H9 (cell line): ENCODE measurements at regions not wholly inside any gene's neighbourhood (a gene's known extent, or its start where the extent isn't known, plus 50 kb on each side); places are given as distances from the start of the nearest gene placed in this dataset.

ENCODE experiments used
- DNase-seq: peaks from one replicate; pipeline ENCODE4 v3.0.0-alpha.2; 2017
- H2AFZ ChIP-seq: one replicate; pipeline ENCODE4 v1.6.1; 2013; ENCODE audit warnings: mild to moderate bottlenecking, low read length, control low read depth, moderate library complexity
- H2AK5ac ChIP-seq: 2 replicates; pipeline ENCODE4 v1.6.1; 2013; ENCODE audit warnings: low read length, control low read depth, mixed read lengths; ENCODE audit not compliant: insufficient read length
- H2BK120ac ChIP-seq: one replicate; pipeline ENCODE4 v1.6.1; 2013; ENCODE audit warnings: low read depth, mild to moderate bottlenecking, low read length, control low read depth, inconsistent platforms; ENCODE audit not compliant: poor library complexity, severe bottlenecking
- H2BK12ac ChIP-seq: 2 replicates; pipeline ENCODE4 v1.6.1; 2013; ENCODE audit warnings: low read length, control low read depth, mixed read lengths, low read depth; ENCODE audit not compliant: insufficient read length
- H2BK15ac ChIP-seq: 2 replicates; pipeline ENCODE4 v1.6.1; 2013; ENCODE audit warnings: low read depth, low read length, control low read depth
- H2BK20ac ChIP-seq: one replicate; pipeline ENCODE4 v1.6.1; 2013; ENCODE audit warnings: low read depth, mild to moderate bottlenecking, low read length, control low read depth, inconsistent platforms; ENCODE audit not compliant: poor library complexity, severe bottlenecking
- H2BK5ac ChIP-seq: 2 replicates; pipeline ENCODE4 v1.6.1; 2013; ENCODE audit warnings: low read length, control low read depth, mixed read lengths; ENCODE audit not compliant: insufficient read length
- H3K14ac ChIP-seq: 2 replicates; pipeline ENCODE4 v1.6.1; 2013; ENCODE audit warnings: low read length, control low read depth; ENCODE audit not compliant: insufficient read depth
- H3K18ac ChIP-seq: 2 replicates; pipeline ENCODE4 v1.6.1; 2013; ENCODE audit warnings: low read depth, mild to moderate bottlenecking, mixed read lengths, low read length, control low read depth; ENCODE audit not compliant: insufficient read length
- H3K23ac ChIP-seq: 2 replicates; pipeline ENCODE4 v1.6.1; 2013; ENCODE audit warnings: low read length, control low read depth, mixed read lengths, low read depth; ENCODE audit not compliant: insufficient read length
- H3K23me2 ChIP-seq: 2 replicates; pipeline ENCODE4 v1.6.1; 2013; ENCODE audit warnings: low read depth, mild to moderate bottlenecking, mixed read lengths, low read length, control low read depth; ENCODE audit not compliant: insufficient read length, poor library complexity, severe bottlenecking
- H3K27ac ChIP-seq: 2 replicates; pipeline ENCODE4 v1.5.1; 2013; ENCODE audit warnings: low read length, control low read depth, mixed read lengths, low read depth; ENCODE audit not compliant: insufficient read length
- H3K27me3 ChIP-seq: 2 replicates; pipeline ENCODE4 v1.6.1; 2013; ENCODE audit warnings: low read length, control low read depth, inconsistent platforms; ENCODE audit not compliant: insufficient read depth
- H3K4ac ChIP-seq: 2 replicates; pipeline ENCODE4 v1.6.1; 2013; ENCODE audit warnings: low read depth, mild to moderate bottlenecking, control low read depth, inconsistent platforms, low read length, moderate library complexity
- H3K4me1 ChIP-seq: 2 replicates; pipeline ENCODE4 v1.6.1; 2013; ENCODE audit warnings: low read length, control low read depth, inconsistent platforms; ENCODE audit not compliant: insufficient read depth
- H3K4me2 ChIP-seq: 2 replicates; pipeline ENCODE4 v1.6.1; 2013; ENCODE audit warnings: low read length, control low read depth, mixed read lengths; ENCODE audit not compliant: insufficient read length, insufficient read depth
- H3K56ac ChIP-seq: 2 replicates; pipeline ENCODE4 v1.6.1; 2013; ENCODE audit warnings: low read depth, mild to moderate bottlenecking, mixed read lengths, low read length, control low read depth; ENCODE audit not compliant: insufficient read length
- H3K79me1 ChIP-seq: 2 replicates; pipeline ENCODE4 v1.6.1; 2013; ENCODE audit warnings: low read depth, mild to moderate bottlenecking, moderate library complexity, low read length, control low read depth, inconsistent platforms; ENCODE audit not compliant: insufficient read depth, poor library complexity, severe bottlenecking
- H3K79me2 ChIP-seq: 2 replicates; pipeline ENCODE4 v1.6.1; 2013; ENCODE audit warnings: low read length, control low read depth, inconsistent platforms; ENCODE audit not compliant: insufficient read depth
- H3K9ac ChIP-seq: 2 replicates; pipeline ENCODE4 v1.6.1; 2013; ENCODE audit warnings: low read length, control low read depth, mixed read lengths; ENCODE audit not compliant: insufficient read length; ENCODE audit errors: extremely low read depth
- H3K9me3 ChIP-seq: one replicate; pipeline ENCODE4 v1.6.1; 2013; ENCODE audit warnings: low read depth, low read length, inconsistent platforms; ENCODE audit not compliant: control insufficient read depth
- H3T11ph ChIP-seq: one replicate; pipeline ENCODE4 v1.6.1; 2013; ENCODE audit warnings: mild to moderate bottlenecking, low read length, control low read depth, inconsistent platforms
- H4K20me1 ChIP-seq: one replicate; pipeline ENCODE4 v1.6.1; 2013; ENCODE audit not compliant: control insufficient read depth, insufficient read length, insufficient read depth
- H4K5ac ChIP-seq: 2 replicates; pipeline ENCODE4 v1.6.1; 2013; ENCODE audit warnings: low read depth, mild to moderate bottlenecking, mixed read lengths, low read length, control low read depth; ENCODE audit not compliant: insufficient read length
- H4K8ac ChIP-seq: replicated peaks from 2 replicates; pipeline ENCODE4 v1.6.1; 2013; ENCODE audit warnings: low read length, control low read depth, mixed read lengths, low read depth; ENCODE audit not compliant: insufficient read length
- H4K91ac ChIP-seq: 2 replicates; pipeline ENCODE4 v1.6.1; 2013; ENCODE audit warnings: low read depth, mild to moderate bottlenecking, moderate library complexity, mixed read lengths, low read length, control low read depth; ENCODE audit not compliant: insufficient read length
- H3K27ac Mint-ChIP-seq, 3 experiments: 2 replicates in 2 of 3; 3 replicates in 1 of 3; pipeline ENCODE4 v1.8.0; 2020 to 2021; ENCODE audit warnings: mixed read lengths in 3 of 3, mild to moderate bottlenecking in 1 of 3, moderate library complexity in 1 of 3
- H3K27me3 Mint-ChIP-seq: 2 replicates; pipeline ENCODE4 v1.8.0; 2021; ENCODE audit warnings: low read depth, mild to moderate bottlenecking, moderate library complexity, mixed read lengths
- H3K36me3 Mint-ChIP-seq, 3 experiments: 2 replicates in 2 of 3; 3 replicates in 1 of 3; pipeline ENCODE4 v1.8.0; 2020 to 2021; ENCODE audit warnings: low read depth in 3 of 3, mixed read lengths in 3 of 3; ENCODE audit not compliant: insufficient read depth in 1 of 3
- H3K4me1 Mint-ChIP-seq, 2 experiments: 2 replicates each; pipeline ENCODE4 v1.8.0; 2020; ENCODE audit warnings: mixed read lengths in 2 of 2
- H3K4me3 Mint-ChIP-seq, 2 experiments: 2 replicates in 1 of 2; 3 replicates in 1 of 2; pipeline ENCODE4 v1.8.0; 2020 to 2021; ENCODE audit warnings: mild to moderate bottlenecking in 2 of 2, mixed read lengths in 2 of 2, moderate library complexity in 1 of 2
- H3K9me3 Mint-ChIP-seq, 2 experiments: 2 replicates in 1 of 2; 3 replicates in 1 of 2; pipeline ENCODE4 v1.8.0; 2020; ENCODE audit warnings: mild to moderate bottlenecking in 2 of 2, mixed read lengths in 2 of 2, moderate library complexity in 1 of 2
- CTCF ChIP-seq: fragments of 200-600 bp; sonication (generic); conservative IDR thresholded peaks from 3 replicates; pipeline ENCODE4 v1.8.0; 2021; ENCODE audit warnings: antibody characterized with exemption, mild to moderate bottlenecking
- WGBS: extraction: QIAGEN DNeasy Blood & Tissue Kit; methylation state at CpG from one replicate; pipeline ENCODE4 v1.1.7; 2013; ENCODE audit warnings: missing lambda C conversion rate, low lambda C conversion rate, mixed read lengths; ENCODE audit not compliant: insufficient read length; ENCODE audit errors: extremely low coverage; 5-methylcytosine and 5-hydroxymethylcytosine counted together

DNA sequence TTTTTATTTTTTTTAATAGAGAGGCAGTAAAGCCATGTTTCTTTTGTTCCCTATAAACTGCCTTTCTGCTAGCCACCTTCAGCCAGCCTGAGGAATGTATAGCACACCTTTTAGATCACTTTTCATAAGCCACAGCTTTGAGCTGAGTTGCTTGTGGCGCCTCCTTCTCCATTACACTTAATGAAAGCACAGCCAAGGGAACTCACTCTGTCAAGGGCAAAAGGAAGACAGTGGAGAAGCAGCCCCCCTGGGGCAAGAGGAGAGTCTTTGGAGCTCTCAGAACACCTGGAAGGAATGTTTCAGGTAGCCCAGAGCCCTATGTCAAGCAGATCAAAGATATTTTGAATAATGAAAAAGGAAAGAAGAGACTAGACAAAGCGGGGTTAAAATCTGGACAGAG is 235.1 kb downstream of the CLIC5 start:
- no peaks in the 10 kb centered on the region; the same call in 1 of the 2 replicates for H3K27me3 Mint-ChIP-seq
- H3K9me3 Mint-ChIP-seq: no peaks in the 10 kb centered on the region
- no peak overlapping the region for H2BK12ac ChIP-seq
- no peak overlapping the region for H4K8ac ChIP-seq
- peaks cover 3% of the 10 kb centered on the region in 2 experiments; a peak in 3 of 4 replicates for H3K4me1 Mint-ChIP-seq
- no peak overlapping the region for H3K4ac ChIP-seq
- no peak overlapping the region for H2BK20ac ChIP-seq
- DNase-seq: no peak
- no peak overlapping the region for H2BK15ac ChIP-seq
- no peak overlapping the region for H3K4me2 ChIP-seq
- H3K4me3 Mint-ChIP-seq: no peak overlapping the region
- TF ChIP-seq CTCF: no peak
- no peaks in the 10 kb centered on the region for H3K79me1 ChIP-seq
- H2BK5ac ChIP-seq: no peak overlapping the region
- no peak overlapping the region for H3K27ac Mint-ChIP-seq
- WGBS: no CpG with 5 or more reads among the region's 2 CpGs
- H3K79me2 ChIP-seq: no peaks in the 10 kb centered on the region
- no peak overlapping the region for H4K5ac ChIP-seq
- no peak overlapping the region for H3T11ph ChIP-seq
- no peaks in the 10 kb centered on the region for H3K23me2 ChIP-seq
- H3K23ac ChIP-seq: no peak overlapping the region
- H3K14ac ChIP-seq: no peak overlapping the region
- H2AFZ ChIP-seq: no peak overlapping the region
- H4K20me1 ChIP-seq: no peaks in the 10 kb centered on the region
- no peak overlapping the region for H3K27ac ChIP-seq
- no peak overlapping the region for H3K56ac ChIP-seq
- H3K9ac ChIP-seq: no peak overlapping the region
- H4K91ac ChIP-seq: no peak overlapping the region
- no peak overlapping the region for H2AK5ac ChIP-seq
- no peaks in the 10 kb centered on the region for H3K27me3 ChIP-seq
- H3K18ac ChIP-seq: no peak overlapping the region
- no peak overlapping the region for H2BK120ac ChIP-seq
- H3K4me1 ChIP-seq: no peaks in the 10 kb centered on the region
- H3K36me3 Mint-ChIP-seq: no peaks in the 10 kb centered on the region
- H3K9me3 ChIP-seq: no peaks in the 10 kb centered on the region
